Prostate gland (tissue), 2 donors: ENCODE measurements at regions not wholly inside any gene's neighbourhood (a gene's known extent, or its start where the extent isn't known, plus 50 kb on each side); places are given as distances from the start of the nearest gene placed in this dataset.

Experiments used
- POLR2A ChIP-seq: fragments of 450-650 bp; IDR thresholded peaks from one replicate; pipeline ENCODE4 v1.6.1; 2016; ENCODE audit warnings: antibody characterized with exemption, mild to moderate bottlenecking
- POLR2AphosphoS5 ChIP-seq: sonication (generic); formaldehyde crosslinking; IDR thresholded peaks from one replicate; pipeline ENCODE4 v1.6.1; 2017; ENCODE audit warnings: antibody characterized with exemption
- TF ChIP-seq, protein P1 (sequence below), 4 experiments: fragments of 200-600 bp in 2 of 4; fragments of 450-650 bp in 2 of 4; sonication (generic) in 2 of 4; IDR thresholded peaks; 1 replicate in 3 of 4; 2 replicates in 1 of 4; pipeline ENCODE4 v1.5.1; 2016 to 2019; ENCODE audit warnings: antibody characterized with exemption in 4 of 4, mild to moderate bottlenecking in 2 of 4, moderate library complexity in 2 of 4

DNA sequence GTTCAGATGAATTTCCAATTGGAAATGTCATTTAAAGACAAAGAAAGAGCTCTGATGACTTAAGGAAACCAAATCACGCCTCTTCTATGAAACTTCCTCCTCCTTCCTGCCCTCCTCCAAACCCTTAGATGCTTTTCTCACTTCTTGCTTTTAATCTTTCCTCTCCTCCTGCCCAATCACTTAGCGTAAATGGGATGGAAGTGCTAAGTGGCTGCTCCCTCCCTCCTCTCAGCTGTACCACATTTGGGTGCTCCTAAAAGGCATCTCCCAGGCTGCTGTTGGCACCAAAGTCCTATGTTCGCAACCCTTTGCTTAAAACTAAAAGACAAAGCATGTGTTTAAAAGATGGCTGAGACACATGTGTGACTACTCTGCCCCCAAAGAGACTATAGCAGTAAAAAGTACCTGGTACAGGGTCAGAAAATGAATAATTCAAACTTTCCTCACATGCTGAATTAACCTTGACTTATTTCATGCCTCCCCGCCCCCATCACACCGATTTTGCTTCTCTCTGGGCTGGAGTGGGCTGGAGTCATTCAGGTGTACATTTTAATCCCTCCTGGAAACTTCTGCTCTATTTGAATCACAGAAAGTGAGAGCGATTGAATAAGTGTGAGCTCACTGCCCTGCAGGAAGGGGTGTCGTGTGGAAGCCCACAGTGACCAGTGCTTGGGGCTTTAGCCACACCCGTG, 59.2 kb upstream of the KLF7 start:
- TF ChIP-seq, protein P1, sequence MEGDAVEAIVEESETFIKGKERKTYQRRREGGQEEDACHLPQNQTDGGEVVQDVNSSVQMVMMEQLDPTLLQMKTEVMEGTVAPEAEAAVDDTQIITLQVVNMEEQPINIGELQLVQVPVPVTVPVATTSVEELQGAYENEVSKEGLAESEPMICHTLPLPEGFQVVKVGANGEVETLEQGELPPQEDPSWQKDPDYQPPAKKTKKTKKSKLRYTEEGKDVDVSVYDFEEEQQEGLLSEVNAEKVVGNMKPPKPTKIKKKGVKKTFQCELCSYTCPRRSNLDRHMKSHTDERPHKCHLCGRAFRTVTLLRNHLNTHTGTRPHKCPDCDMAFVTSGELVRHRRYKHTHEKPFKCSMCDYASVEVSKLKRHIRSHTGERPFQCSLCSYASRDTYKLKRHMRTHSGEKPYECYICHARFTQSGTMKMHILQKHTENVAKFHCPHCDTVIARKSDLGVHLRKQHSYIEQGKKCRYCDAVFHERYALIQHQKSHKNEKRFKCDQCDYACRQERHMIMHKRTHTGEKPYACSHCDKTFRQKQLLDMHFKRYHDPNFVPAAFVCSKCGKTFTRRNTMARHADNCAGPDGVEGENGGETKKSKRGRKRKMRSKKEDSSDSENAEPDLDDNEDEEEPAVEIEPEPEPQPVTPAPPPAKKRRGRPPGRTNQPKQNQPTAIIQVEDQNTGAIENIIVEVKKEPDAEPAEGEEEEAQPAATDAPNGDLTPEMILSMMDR (IDR thresholded peaks at IDR 0.05), result no peak
- TF ChIP-seq POLR2A (no peak), POLR2AphosphoS5 (no peak)
